ENCODE measurements at regions not wholly inside any gene's neighbourhood (a gene's known extent, or its start where the extent isn't known, plus 50 kb on each side); places are given as distances from the start of the nearest gene placed in this dataset.

- DNase-seq (ENCODE audit: insufficient read length, low spot score) = no peak
- no peak for FAIRE-seq
- no peak for TF ChIP-seq CTCF (IDR thresholded peaks at IDR 0.05; ENCODE audit: insufficient read depth, missing control alignments)
Measured at GRCh38 chr3:73243740-73244139, 182.3 kb downstream of the EBLN2 start.

DNA sequence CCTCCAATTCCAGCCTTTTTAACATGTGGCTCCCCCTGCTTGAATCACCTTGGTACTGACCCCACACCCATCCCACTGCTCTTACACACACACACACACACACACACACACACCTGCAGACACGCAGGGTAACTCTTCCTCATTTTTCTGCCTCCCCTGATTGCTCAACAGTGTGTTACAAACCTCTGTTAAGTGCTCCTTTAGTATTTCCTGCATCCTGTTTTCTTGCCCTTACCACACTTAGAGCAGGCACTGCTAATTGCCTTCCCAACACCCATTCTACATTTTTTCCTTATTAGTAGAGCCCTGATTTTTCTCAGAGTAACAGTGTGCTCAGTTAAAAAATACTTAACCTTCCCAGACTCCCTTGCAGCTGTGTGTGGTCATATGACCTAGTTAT, 184.0 kb downstream of the EBLN2 start:
- DNase-seq (ENCODE audit: insufficient read length, low spot score) (no peak), FAIRE-seq (no peak)
- TF ChIP-seq CTCF (IDR thresholded peaks at IDR 0.05; ENCODE audit: insufficient read depth, missing control alignments) = no peak

DNA sequence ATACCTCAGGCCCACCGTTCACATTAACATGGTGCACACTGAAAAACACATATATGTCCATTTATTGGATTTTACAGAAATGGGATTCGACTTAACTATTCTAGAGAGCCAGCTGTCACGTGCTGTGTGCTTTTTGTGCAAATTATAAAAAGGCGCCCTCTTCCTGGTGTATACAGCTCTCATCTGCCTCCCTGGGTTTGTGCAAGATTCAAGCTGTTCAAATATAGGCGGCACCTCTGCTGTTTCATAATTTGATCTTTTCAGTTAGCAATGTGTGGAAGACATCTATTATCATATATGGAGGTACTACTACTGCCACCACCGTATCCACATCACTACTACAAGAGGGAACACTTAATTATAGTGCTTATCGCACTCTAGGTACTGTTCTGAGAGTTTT, 187.6 kb downstream of the EBLN2 start:
- no peak for TF ChIP-seq CTCF (IDR thresholded peaks at IDR 0.05; ENCODE audit: insufficient read depth, missing control alignments)
- no peak for FAIRE-seq
- DNase-seq (ENCODE audit: insufficient read length, low spot score) = no peak

DNA sequence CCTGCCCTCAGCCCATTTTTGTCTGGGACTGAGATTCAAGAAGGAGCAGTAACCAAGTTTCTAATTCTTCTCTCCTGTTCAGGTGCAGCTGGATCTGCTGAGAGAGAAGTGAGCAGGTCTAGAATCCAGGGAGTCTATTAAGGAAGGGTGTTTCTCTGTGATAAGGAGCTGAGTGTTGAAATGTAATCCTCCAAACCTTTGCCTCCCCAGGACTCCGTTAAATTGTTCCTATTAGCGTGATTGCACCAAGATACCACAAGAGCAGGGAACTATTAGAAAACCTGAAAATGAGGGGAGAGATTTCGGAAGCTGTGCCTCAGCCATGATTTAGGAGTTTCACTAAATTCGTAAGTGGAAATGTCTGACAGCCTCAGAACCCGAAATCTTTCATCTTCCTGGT, 192.6 kb downstream of the EBLN2 start:
- FAIRE-seq = no peak
- TF ChIP-seq CTCF (IDR thresholded peaks at IDR 0.05; ENCODE audit: insufficient read depth, missing control alignments) = no peak
- DNase-seq (ENCODE audit: insufficient read length, low spot score) = no peak

- DNase-seq (ENCODE audit: insufficient read length, low spot score) (no peak), FAIRE-seq (no peak)
- TF ChIP-seq CTCF (IDR thresholded peaks at IDR 0.05; ENCODE audit: insufficient read depth, missing control alignments) = no peak
Measured at GRCh38 chr3:73255609-73256029, 194.2 kb downstream of the EBLN2 start.

- TF ChIP-seq CTCF (IDR thresholded peaks at IDR 0.05; ENCODE audit: insufficient read depth, missing control alignments) = no peak
- DNase-seq (ENCODE audit: insufficient read length, low spot score) (no peak), FAIRE-seq (no peak)
Measured at GRCh38 chr3:73257186-73257585, 195.7 kb downstream of the EBLN2 start.

DNA sequence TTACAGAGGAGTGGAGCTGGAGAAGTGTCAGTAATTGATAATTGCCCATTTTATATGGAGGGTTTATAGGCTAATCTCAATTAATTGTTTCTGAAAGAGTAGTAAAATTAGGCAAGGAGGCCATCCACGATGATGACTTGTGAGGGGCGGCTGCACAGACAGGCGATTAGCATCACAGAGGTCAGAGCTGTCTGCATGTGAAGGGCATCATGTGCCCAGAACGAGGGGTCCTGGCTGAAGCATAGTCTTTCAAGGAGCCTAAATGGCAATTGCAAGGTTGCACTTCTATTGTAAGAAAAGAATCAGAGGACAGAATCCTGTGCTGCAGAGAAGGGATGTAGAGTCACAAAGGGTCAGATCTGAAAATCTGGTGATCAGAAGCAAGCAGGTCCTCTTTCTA, 196.6 kb downstream of the EBLN2 start:
- DNase-seq (ENCODE audit: insufficient read length, low spot score) (no peak), FAIRE-seq (no peak)
- no peak for TF ChIP-seq CTCF (IDR thresholded peaks at IDR 0.05; ENCODE audit: insufficient read depth, missing control alignments)

All from D721Med (cell line).